ENCODE measurements at regions not wholly inside any gene's neighbourhood (a gene's known extent, or its start where the extent isn't known, plus 50 kb on each side); places are given as distances from the start of the nearest gene placed in this dataset.

DNA sequence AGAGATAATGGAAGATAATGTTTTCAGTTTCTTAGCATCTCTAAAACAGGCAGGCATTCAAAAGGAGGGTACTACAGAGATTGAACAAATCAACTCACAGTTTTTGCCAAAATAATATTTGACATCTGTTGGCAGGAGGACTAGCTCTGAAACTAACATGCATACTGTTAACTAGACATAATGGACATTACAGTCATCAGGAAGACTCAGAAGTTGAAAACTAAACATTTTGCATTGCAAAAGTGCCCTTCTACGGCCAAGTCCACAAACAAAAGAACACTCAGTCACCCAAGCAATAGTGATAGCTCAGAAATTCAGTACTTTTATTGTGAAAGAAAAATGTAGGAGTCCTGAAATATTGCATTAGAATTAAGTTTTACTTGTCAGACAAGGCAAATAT, 399.0 kb downstream of the HGF start:
- peaks cover 7% of the 10 kb centered on the region for H3K4me1 ChIP-seq (ENCODE audit: control insufficient read depth, extremely low read depth, insufficient read depth, low read length)
- no peak overlapping the region for H3K27ac ChIP-seq (ENCODE audit: insufficient read depth, low read length)
- TF ChIP-seq CTCF (conservative IDR thresholded peaks at IDR 0.05 in 1 of 2, IDR thresholded peaks at IDR 0.05 in 1 of 2; ENCODE audit: low read depth in 1 of 2, low read length in 2 of 2) (no peak), EZH2 (IDR thresholded peaks at IDR 0.05; ENCODE audit: low read length, missing control alignments) (no peak)
- no peaks in the 10 kb centered on the region for H3K36me3 ChIP-seq (ENCODE audit: control insufficient read depth, insufficient read depth, low read length)
- no peaks in the 10 kb centered on the region for H3K79me2 ChIP-seq (ENCODE audit: control insufficient read depth, insufficient read depth, low read length)
- H4K20me1 ChIP-seq (ENCODE audit: control insufficient read depth, extremely low read depth, insufficient read depth, low read length), result no peaks in the 10 kb centered on the region
- no peak overlapping the region for H3K9ac ChIP-seq (ENCODE audit: insufficient read depth, low read length)
- H3K27me3 ChIP-seq (ENCODE audit: control insufficient read depth, insufficient read depth, low read length), result no peaks in the 10 kb centered on the region
- H3K4me3 ChIP-seq (replicated peaks in 1 of 4; ENCODE audit: control extremely low read depth in 1 of 4, insufficient read depth in 1 of 4, low read depth in 3 of 4, low read length in 4 of 4), result no peak overlapping the region
- peak in 1 of 2 donors; percentile 32 for DNase-seq (ENCODE audit: low read depth in 2 of 2)
- H2AFZ ChIP-seq (ENCODE audit: low read length), result no peak overlapping the region
- H3K9me3 ChIP-seq (ENCODE audit: control insufficient read depth, insufficient read depth, low read depth, low read length), result no peaks in the 10 kb centered on the region
- H3K4me2 ChIP-seq (ENCODE audit: extremely low read depth, insufficient read depth, low read length), result no peak overlapping the region

GRCh38 chr7:81367326-81367931, 402.4 kb downstream of the HGF start:
- no peak overlapping the region for H3K4me2 ChIP-seq (ENCODE audit: extremely low read depth, insufficient read depth, low read length)
- H3K27me3 ChIP-seq (ENCODE audit: control insufficient read depth, insufficient read depth, low read length), result no peaks in the 10 kb centered on the region
- H3K79me2 ChIP-seq (ENCODE audit: control insufficient read depth, insufficient read depth, low read length), result no peaks in the 10 kb centered on the region
- peak; percentile 58 to 78 for DNase-seq (ENCODE audit: low read depth in 2 of 2)
- no peak overlapping the region for H3K9ac ChIP-seq (ENCODE audit: insufficient read depth, low read length)
- H3K27ac ChIP-seq (ENCODE audit: insufficient read depth, low read length), result no peak overlapping the region
- H4K20me1 ChIP-seq (ENCODE audit: control insufficient read depth, extremely low read depth, insufficient read depth, low read length), result no peaks in the 10 kb centered on the region
- no peak overlapping the region for H3K4me3 ChIP-seq (replicated peaks in 1 of 4; ENCODE audit: control extremely low read depth in 1 of 4, insufficient read depth in 1 of 4, low read depth in 3 of 4, low read length in 4 of 4)
- H3K9me3 ChIP-seq (ENCODE audit: control insufficient read depth, insufficient read depth, low read depth, low read length), result no peaks in the 10 kb centered on the region
- TF ChIP-seq EZH2 (IDR thresholded peaks at IDR 0.05; ENCODE audit: low read length, missing control alignments) (no peak), CTCF (conservative IDR thresholded peaks at IDR 0.05 in 1 of 2, IDR thresholded peaks at IDR 0.05 in 1 of 2; ENCODE audit: low read depth in 1 of 2, low read length in 2 of 2) (no peak)
- H3K36me3 ChIP-seq (ENCODE audit: control insufficient read depth, insufficient read depth, low read length), result no peaks in the 10 kb centered on the region
- no peak overlapping the region for H2AFZ ChIP-seq (ENCODE audit: low read length)
- H3K4me1 ChIP-seq (ENCODE audit: control insufficient read depth, extremely low read depth, insufficient read depth, low read length), result peaks cover 7% of the 10 kb centered on the region

GRCh38 chr7:81366546-81366945, 403.3 kb downstream of the HGF start:
- Histone ChIP-seq H3K9me3 (ENCODE audit: control insufficient read depth, insufficient read depth, low read depth, low read length) (no peaks in the 10 kb centered on the region), H2AFZ (ENCODE audit: low read length) (no peak overlapping the region), H3K4me1 (ENCODE audit: control insufficient read depth, extremely low read depth, insufficient read depth, low read length) (peaks cover 9% of the 10 kb centered on the region), H3K4me2 (ENCODE audit: extremely low read depth, insufficient read depth, low read length) (no peak overlapping the region), H3K4me3 (replicated peaks in 1 of 4; ENCODE audit: control extremely low read depth in 1 of 4, insufficient read depth in 1 of 4, low read depth in 3 of 4, low read length in 4 of 4) (no peak overlapping the region), H3K27me3 (ENCODE audit: control insufficient read depth, insufficient read depth, low read length) (no peaks in the 10 kb centered on the region), H3K79me2 (ENCODE audit: control insufficient read depth, insufficient read depth, low read length) (no peaks in the 10 kb centered on the region), H3K9ac (ENCODE audit: insufficient read depth, low read length) (no peak overlapping the region), H3K27ac (ENCODE audit: insufficient read depth, low read length) (no peak overlapping the region), H4K20me1 (ENCODE audit: control insufficient read depth, extremely low read depth, insufficient read depth, low read length) (no peaks in the 10 kb centered on the region), H3K36me3 (ENCODE audit: control insufficient read depth, insufficient read depth, low read length) (no peaks in the 10 kb centered on the region)
- DNase-seq (ENCODE audit: low read depth in 2 of 2), result peak in 1 of 2 donors; percentile 36
- no peak for TF ChIP-seq EZH2 (IDR thresholded peaks at IDR 0.05; ENCODE audit: low read length, missing control alignments)

Data from fibroblast of lung (primary cell).